Right lobe of liver (tissue), 6 donors: ENCODE measurements at regions not wholly inside any gene's neighbourhood (a gene's known extent, or its start where the extent isn't known, plus 50 kb on each side); places are given as distances from the start of the nearest gene placed in this dataset.
A peak's percentile ranks its signal among the peaks of the same experiment; 100 is the strongest.
"Not testable (repeated sequence)": the region's sequence is repeated elsewhere in the genome, so short reads cannot be mapped to it uniquely, and the experiment has no call there.

Source experiments
- ATAC-seq, 4 donors: fragments of 200-7000 bp; cut with Tn5 transposase; one replicate each; pipeline ENCODE4 v1.9.1; 2020; ENCODE audit warnings: mild to moderate bottlenecking in 4 of 4, moderate library complexity in 4 of 4
- DNase-seq, 3 donors: peaks; one replicate each; pipeline ENCODE4 v3.0.0-alpha.2; 2020
- H3K27ac ChIP-seq, 3 donors: fragments of 200-600 bp; one replicate each; pipeline ENCODE4 v1.8.0; 2022
- H3K27me3 ChIP-seq, 2 donors: fragments of 200-600 bp; one replicate each; pipeline ENCODE4 v1.8.0; 2022
- H3K36me3 ChIP-seq, 4 donors: fragments of 200-600 bp; sonication (generic) in 1 of 4; one replicate each; pipeline versions ENCODE4 v1.5.1 to v1.8.0; 2017 to 2022; ENCODE audit warnings: control low read depth in 1 of 4
- H3K4me1 ChIP-seq, 4 donors: fragments of 200-600 bp; sonication (generic) in 1 of 4; one replicate each; pipeline versions ENCODE4 v1.5.1 to v1.8.0; 2017 to 2022; ENCODE audit warnings: control low read depth in 1 of 4
- H3K4me3 ChIP-seq, 3 donors: fragments of 200-600 bp; one replicate each; pipeline ENCODE4 v1.8.0; 2022
- H3K9me3 ChIP-seq, 4 donors: fragments of 200-600 bp; sonication (generic) in 1 of 4; one replicate each; pipeline versions ENCODE4 v1.5.1 to v1.8.0; 2017 to 2022; ENCODE audit warnings: control low read depth in 1 of 4
- CTCF ChIP-seq, 4 donors: fragments of 200-600 bp in 3 of 4; fragments of 450-650 bp in 1 of 4; IDR thresholded peaks; one replicate each; pipeline versions ENCODE4 v1.5.1 to v1.8.0; 2016 to 2022; ENCODE audit warnings: antibody characterized with exemption in 4 of 4, mild to moderate bottlenecking in 2 of 4
- POLR2A ChIP-seq: fragments of 450-650 bp; IDR thresholded peaks from one replicate; pipeline ENCODE4 v1.6.1; 2017; ENCODE audit warnings: antibody characterized with exemption, mild to moderate bottlenecking
- WGBS: methylation state at CpG from one replicate; pipeline ENCODE4 v1.1.6; 2018; ENCODE audit warnings: low coverage, low lambda C conversion rate; ENCODE audit not compliant: insufficient coverage; ENCODE audit errors: missing lambda C conversion rate; 5-methylcytosine and 5-hydroxymethylcytosine counted together
- intact Hi-C, 2 donors: fragments of 100-400 bp; cut with DNase I; formaldehyde crosslinking; loops; one replicate each; pipeline versions ENCODE4 v1.11.2 to v1.14.1; 2022
- donor health status: DM: no; HTN: yes; CAD: no.
- donor health status: DM: no; HTN: no; CAD: no.
- donor health status: DM: no; HTN: no; CAD: no.
- donor health status: DM: no; HTN: yes; CAD: no.
- donor health status: DM: no; HTN: yes; CAD: no.

- intact Hi-C loops, result no loop called here
- DNase-seq, result no peak
- H3K27ac ChIP-seq, result no peak overlapping the region
- H3K4me3 ChIP-seq, result no peak overlapping the region
- WGBS, result 78% methylated on average over 3 of the region's 3 CpGs
- TF ChIP-seq CTCF (IDR thresholded peaks at IDR 0.05) (no peak), POLR2A (no peak)
- no peak for ATAC-seq
- H3K36me3 ChIP-seq, result no peaks in the 10 kb centered on the region
- H3K27me3 ChIP-seq, result no peaks in the 10 kb centered on the region
- H3K4me1 ChIP-seq, result no peaks in the 10 kb centered on the region
- no peaks in the 10 kb centered on the region for H3K9me3 ChIP-seq
Observed at GRCh38 chr4:101696276-101697010, 94.1 kb upstream of the BANK1 start.

GRCh38 chr4:101695176-101695575 lies 95.4 kb upstream of the BANK1 start:
- ATAC-seq, result no peak
- intact Hi-C loops, result no loop called here
- no peak for TF ChIP-seq CTCF (IDR thresholded peaks at IDR 0.05)
- TF ChIP-seq POLR2A, result no peak
- Histone ChIP-seq H3K4me1 (no peaks in the 10 kb centered on the region), H3K4me3 (no peak overlapping the region), H3K36me3 (no peaks in the 10 kb centered on the region), H3K27me3 (no peaks in the 10 kb centered on the region), H3K27ac (no peak overlapping the region), H3K9me3 (no peaks in the 10 kb centered on the region)
- DNase-seq, result no peak

GRCh38 chr4:101694403-101694802 lies 96.1 kb upstream of the BANK1 start:
- peak in 2 of 4 donors; percentile 61 to 68 for ATAC-seq
- intact Hi-C loops, H3K27me3 ChIP-seq, H3K4me1 ChIP-seq, H3K36me3 ChIP-seq, H3K9me3 ChIP-seq, H3K4me3 ChIP-seq: not testable (repeated sequence)
- peak; percentile 23 to 53 (median 43) for DNase-seq
- 82% methylated on average over 4 of the region's 5 CpGs for WGBS
- H3K27ac ChIP-seq, result peak overlapping the region in 1 of 3 donors; percentile 15

- H3K9me3 ChIP-seq, result no peaks in the 10 kb centered on the region
- peak overlapping the region in 1 of 3 donors; percentile 15 for H3K27ac ChIP-seq
- H3K4me1 ChIP-seq, result peaks cover 0 to 4% (median 1%) of the 10 kb centered on the region in 4 donors
- ATAC-seq (peak in 2 of 4 donors; percentile 24 to 53), DNase-seq (no peak)
- H3K27me3 ChIP-seq, result no peaks in the 10 kb centered on the region
- intact Hi-C loops, result no loop called here
- TF ChIP-seq POLR2A (no peak), CTCF (IDR thresholded peaks at IDR 0.05) (no peak)
- no peaks in the 10 kb centered on the region for H3K36me3 ChIP-seq
- 40% methylated on average over 5 of the region's 6 CpGs for WGBS
- no peak overlapping the region for H3K4me3 ChIP-seq
Observed at GRCh38 chr4:101693842-101694398, 96.6 kb upstream of the BANK1 start.

- H3K27me3 ChIP-seq, result no peaks in the 10 kb centered on the region
- no peak for DNase-seq
- no peaks in the 10 kb centered on the region for H3K36me3 ChIP-seq
- no peaks in the 10 kb centered on the region for H3K9me3 ChIP-seq
- 42% methylated on average over 1 of the region's 1 CpG for WGBS
- TF ChIP-seq CTCF (IDR thresholded peaks at IDR 0.05) (no peak), POLR2A (no peak)
- H3K4me3 ChIP-seq, result no peak overlapping the region
- no peak overlapping the region for H3K27ac ChIP-seq
- ATAC-seq, result peak; percentile 41 to 95 (median 78)
- peaks cover 0 to 8% (median 2%) of the 10 kb centered on the region in 4 donors for H3K4me1 ChIP-seq
- intact Hi-C loops, result no loop called here
Observed at GRCh38 chr4:101689220-101689619, 101.3 kb upstream of the BANK1 start.
